GM21381 (cell line): ENCODE measurements at regions not wholly inside any gene's neighbourhood (a gene's known extent, or its start where the extent isn't known, plus 50 kb on each side); places are given as distances from the start of the nearest gene placed in this dataset.
"Not testable (repeated sequence)": the region's sequence is repeated elsewhere in the genome, so short reads cannot be mapped to it uniquely, and the experiment has no call there.

Source experiments
- ATAC-seq: cut with Tn5 transposase; IDR thresholded peaks from one replicate; pipeline ENCODE4 v1.9.1; 2021; ENCODE audit warnings: mild to moderate bottlenecking, moderate library complexity; ENCODE audit not compliant: unreplicated experiment

- no peak for ATAC-seq
Measured at GRCh38 chr3:38966811-38967692, 84.7 kb downstream of the SCN11A start.

GRCh38 chr3:38964646-38965045 lies 87.1 kb downstream of the SCN11A start:
- no peak for ATAC-seq

GRCh38 chr3:38964204-38964603 lies 87.5 kb downstream of the SCN11A start:
- ATAC-seq: no peak

GRCh38 chr3:38960953-38961622 lies 90.7 kb downstream of the SCN11A start:
- no peak for ATAC-seq

DNA sequence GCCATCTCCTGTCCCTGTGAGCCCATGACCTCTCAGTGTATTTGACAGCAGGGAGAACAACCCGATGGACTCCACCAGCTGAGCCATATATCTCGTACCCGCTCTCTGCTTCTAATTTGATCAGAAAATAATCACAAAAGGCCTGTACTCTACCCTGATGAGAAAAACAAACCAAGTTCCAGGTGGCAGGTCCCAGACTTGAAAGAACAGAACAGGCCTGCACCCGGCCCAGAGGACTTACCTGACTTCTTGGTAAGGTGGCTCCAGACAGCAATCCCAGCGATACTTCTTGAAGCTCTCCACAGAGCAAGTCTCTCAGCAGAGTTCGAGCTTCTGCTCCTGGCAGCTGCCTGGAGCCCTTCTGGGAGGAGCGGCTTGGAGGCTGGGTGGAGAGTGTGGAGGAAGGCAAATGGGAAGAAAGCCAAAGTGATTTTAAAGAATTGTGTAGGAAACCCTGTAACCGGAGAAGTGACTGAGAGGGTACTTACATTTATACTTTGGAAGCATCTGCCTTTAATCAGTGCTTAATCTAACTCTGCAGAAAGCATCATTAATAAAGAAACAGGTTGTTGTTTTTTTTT lies 91.6 kb downstream of the SCN11A start:
- ATAC-seq: no peak

DNA sequence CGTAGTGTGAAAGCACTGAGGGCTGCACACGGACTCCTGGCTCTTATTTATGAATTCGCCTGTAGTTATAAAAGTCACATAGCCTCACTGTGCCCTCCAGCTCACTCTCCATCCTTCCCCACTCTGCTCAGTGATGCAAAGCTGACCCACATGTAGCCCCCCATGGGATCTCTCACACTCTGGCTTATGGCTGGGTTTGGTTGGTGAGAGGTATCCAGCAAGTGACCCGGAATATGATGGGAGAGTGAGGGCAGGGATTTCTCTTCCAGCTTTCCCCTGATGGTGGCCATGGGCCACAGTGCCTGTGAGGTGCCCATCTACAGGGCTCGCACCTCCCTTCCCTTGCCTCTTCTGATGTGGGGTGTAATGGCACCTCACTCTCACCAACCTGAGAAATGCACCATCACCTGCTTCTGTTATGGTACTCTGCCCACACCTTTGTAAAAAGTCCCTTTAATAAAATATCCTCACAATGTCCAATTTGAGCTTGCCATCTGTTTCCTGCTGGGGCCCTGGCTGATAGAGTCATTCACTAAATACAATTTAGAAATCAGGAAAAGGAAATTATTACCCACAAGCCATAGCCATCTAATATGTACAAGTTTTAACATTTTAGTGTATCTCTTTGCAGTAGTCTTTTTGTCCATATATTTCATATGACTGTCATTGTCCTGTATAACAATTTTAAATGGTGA lies 93.6 kb downstream of the SCN11A start:
- no peak for ATAC-seq

DNA sequence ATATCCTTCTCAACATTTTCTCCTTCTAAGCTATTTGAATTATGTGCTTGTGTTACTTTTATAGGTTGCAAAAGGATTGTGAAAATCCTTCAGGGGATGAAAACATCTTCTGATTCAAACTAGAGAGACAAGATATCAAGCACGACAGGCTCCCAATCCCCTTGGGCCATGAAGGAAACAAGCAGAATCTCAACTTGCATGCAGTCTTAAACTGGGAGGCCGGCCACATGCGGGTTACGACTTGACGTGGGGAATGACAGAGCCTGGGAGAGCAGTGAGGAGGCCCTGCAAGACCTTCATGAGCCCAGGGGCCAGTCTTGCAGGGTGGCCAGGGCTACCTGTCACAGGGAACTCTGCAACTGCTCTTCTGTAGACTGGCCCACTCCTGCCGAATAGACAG lies 94.4 kb downstream of the SCN11A start:
- ATAC-seq: no peak

DNA sequence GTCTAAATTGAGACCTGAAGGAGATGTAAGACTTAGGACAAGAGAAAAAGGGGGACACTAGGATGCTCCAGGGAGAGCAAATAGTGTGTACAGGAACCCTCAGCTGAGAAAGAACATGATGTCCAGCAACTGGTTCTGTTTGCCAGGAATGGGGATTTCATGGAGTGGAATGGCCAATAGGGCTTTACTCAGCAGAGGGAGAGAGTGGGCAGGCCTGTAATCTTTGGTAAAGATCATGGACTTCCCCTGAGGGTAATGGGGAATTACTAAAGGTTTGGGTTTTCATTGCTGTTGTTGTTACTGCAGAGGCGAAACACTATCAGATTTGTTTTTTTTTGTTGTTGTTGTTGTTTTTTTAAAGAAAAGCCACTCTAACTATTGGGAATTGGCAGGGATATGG lies 99.0 kb downstream of the SCN11A start:
- ATAC-seq: no peak

GRCh38 chr3:38951167-38951566 lies 100.6 kb downstream of the SCN11A start:
- not testable (repeated sequence) for ATAC-seq

- ATAC-seq: no peak
Measured at GRCh38 chr3:38950581-38950980, 101.2 kb downstream of the SCN11A start.

DNA sequence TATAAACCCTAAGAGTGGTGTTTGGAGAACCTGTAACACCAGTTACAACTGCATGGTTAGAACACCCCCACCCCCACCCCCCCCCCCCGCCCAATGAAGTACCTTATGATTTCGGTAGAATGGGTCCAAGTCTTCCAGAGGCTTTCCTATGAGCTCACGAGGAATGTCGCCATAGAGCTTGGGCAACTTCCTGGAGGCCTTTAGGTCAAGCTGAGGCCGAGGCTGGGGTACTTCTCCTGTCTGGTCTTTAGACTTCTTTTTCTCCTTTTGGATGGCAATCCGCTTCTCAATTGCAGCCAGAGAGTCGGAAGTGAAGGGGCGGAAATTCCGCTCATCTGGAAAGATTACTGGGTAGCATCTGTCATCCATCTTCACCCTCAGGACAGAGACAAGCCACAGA lies 101.8 kb downstream of the SCN11A start:
- no peak for ATAC-seq

- no peak for ATAC-seq
Measured at GRCh38 chr3:38940394-38940793, 111.3 kb downstream of the SCN11A start.

DNA sequence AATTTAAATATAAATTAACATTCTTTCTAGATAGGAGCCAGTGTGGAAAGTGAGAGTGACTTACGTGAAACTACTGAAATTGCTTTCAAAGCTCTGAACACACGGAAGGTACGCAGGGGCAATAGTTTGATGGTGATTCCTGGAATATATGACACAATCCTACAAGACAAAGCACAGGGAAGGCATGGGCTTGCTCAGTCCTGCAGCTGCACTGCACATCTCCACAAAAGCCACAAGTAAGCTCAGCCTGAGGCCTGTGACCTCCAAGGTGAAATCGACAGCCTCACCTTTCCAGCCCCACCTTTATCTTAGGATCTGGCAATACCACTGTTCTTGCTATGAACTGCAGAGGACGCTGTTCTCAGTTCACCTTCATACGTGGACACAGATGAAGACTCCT lies 109.3 kb upstream of the SCN10A start:
- no peak for ATAC-seq

DNA sequence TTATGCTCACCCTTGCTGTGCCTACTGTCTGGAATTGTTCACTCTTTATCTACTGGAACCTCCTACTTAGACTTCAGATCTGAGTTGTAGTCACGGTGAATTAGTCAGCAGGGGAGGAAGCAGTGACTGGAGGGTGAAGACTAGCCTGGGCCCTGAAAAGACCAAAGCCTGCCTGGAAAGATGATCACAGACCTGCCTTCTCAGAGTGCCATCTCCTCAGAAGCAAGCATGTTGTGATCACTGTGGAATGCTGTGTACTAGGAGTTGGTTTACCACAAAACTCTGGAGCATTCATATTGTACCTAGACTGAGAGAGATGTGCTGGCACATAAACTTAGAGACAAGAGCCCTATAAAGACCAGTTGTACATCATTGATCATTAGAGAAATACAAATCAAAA lies 100.7 kb upstream of the SCN10A start:
- ATAC-seq: no peak

DNA sequence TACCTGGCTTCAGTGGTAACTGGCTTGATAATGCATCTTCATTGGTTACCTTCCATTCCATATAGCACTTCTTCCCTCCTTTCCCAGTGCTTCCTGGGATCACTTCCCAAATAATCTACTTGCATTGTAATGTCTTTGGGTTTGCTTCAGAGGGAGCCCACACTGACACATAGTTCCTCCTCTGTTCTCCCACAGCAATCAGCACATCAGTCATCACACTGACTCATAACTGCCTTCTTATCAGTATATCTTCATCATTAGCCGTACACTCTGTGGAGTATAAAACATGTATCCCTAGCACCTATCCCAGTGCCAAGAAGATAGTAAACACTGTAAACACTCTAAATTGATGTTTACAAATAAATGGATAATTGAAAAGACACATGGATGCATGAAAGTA lies 91.4 kb upstream of the SCN10A start:
- ATAC-seq: no peak

DNA sequence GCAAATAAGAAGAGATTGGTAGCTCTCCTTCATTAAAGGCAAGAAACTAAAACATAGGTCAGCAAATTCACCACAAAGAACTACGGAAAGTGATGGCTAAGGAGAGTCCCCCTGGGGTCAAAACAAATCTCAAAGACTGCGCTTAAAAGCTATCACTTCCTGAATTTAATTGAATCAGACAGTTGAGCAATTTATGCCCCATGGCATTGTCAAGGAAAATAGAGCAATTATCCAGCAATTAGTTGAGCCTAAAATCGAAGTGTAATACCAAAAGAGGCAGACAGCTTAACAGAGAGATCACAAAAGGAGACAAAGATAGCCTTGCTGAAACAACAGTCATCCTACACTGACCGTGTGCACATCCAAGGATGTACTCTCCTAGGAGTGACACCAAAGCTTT lies 74.4 kb upstream of the SCN10A start:
- ATAC-seq: no peak

- ATAC-seq: no peak
Measured at GRCh38 chr3:38878646-38879045, 62.6 kb upstream of the SCN10A start.
